ENCODE measurements at regions not wholly inside any gene's neighbourhood (a gene's known extent, or its start where the extent isn't known, plus 50 kb on each side); places are given as distances from the start of the nearest gene placed in this dataset.

DNA sequence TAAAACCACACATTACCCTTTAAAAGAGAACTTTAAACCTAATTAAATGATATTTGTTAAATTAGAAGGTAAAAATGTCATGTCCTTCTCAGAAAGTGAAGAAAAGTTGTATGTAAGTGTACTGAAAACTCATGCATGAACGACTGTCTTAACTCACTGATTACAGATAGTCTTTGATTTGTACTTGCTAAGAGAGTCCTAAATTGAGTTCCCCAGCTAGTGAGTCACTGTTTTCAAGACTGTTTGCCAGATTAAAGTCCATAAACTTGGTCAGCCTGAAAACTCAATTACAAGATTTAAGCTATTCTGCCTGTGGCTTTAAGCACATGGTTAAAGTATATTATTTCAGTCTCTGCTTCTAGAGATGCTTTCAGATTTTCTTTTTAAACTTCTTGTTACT lies 124.9 kb upstream of the ZCCHC13 start:
- intact Hi-C loops (cut with micrococcal nuclease), result no loop called here
- ChIA-PET POLR2A (no interaction called here), CTCF (no interaction called here), RAD21 (ENCODE audit: low non-redundant PET in 1 of 2, low total read pairs in 2 of 2, uncharacterized antibody in 2 of 2, unreplicated experiment in 2 of 2) (no interaction called here)
- Histone ChIP-seq H3K9ac (ENCODE audit: low read length) (no peak overlapping the region), H3K36me3 (ENCODE audit: control insufficient read depth in 1 of 2, insufficient read depth in 2 of 2, low read length in 2 of 2) (no peaks in the 10 kb centered on the region), H3K27ac (ENCODE audit: low read depth, low read length) (no peak overlapping the region), H3K79me2 (ENCODE audit: insufficient read depth, low read length) (no peaks in the 10 kb centered on the region), H3K4me2 (ENCODE audit: low read length) (no peak overlapping the region), H3K4me3 (replicated peaks in 1 of 2; ENCODE audit: low read depth in 1 of 2, low read length in 2 of 2) (no peak overlapping the region), H4K20me1 (ENCODE audit: insufficient read depth) (no peaks in the 10 kb centered on the region), H3K9me2 (ENCODE audit: insufficient read depth) (no peaks in the 10 kb centered on the region), H3K27me3 (ENCODE audit: insufficient read depth, low read length) (no peaks in the 10 kb centered on the region), H3K9me3 (ENCODE audit: control insufficient read depth in 1 of 2, insufficient read depth in 1 of 2, low read depth in 1 of 2, low read length in 2 of 2) (no peaks in the 10 kb centered on the region), H3K4me1 (ENCODE audit: control insufficient read depth in 1 of 2, insufficient read depth in 2 of 2, low read length in 2 of 2) (no peaks in the 10 kb centered on the region), H2AFZ (ENCODE audit: low read depth, low read length, poor library complexity, severe bottlenecking) (no peak overlapping the region)
- no peak for TF ChIP-seq ZFX (IDR thresholded peaks at IDR 0.05)
- no peak for DNase-seq (ENCODE audit: low read depth, low spot score)
- no peak for ATAC-seq
- BruUV-seq (replicated peaks), result no TSS peak

DNA sequence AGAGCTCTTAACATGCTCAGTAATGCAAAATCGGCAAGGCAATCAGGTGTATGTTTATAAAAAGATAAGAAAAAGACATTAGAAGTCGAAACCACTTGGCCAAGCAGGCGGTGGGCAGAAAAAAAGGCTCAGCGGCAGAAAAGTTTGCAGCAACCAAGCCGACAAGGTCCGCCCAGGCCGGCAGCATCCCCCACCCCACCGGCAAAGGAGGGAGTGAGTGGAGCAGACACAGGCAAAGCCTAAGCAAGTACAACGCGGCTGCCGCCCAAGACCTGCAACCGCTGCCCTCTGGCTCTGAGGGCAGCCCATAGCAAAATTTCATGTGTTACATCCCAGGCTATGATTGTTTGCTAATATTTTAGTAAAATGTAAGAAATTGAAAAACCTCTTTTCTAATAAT lies 125.4 kb upstream of the ZCCHC13 start:
- Histone ChIP-seq H2AFZ (ENCODE audit: low read depth, low read length, poor library complexity, severe bottlenecking) (no peak overlapping the region), H3K79me2 (ENCODE audit: insufficient read depth, low read length) (no peaks in the 10 kb centered on the region), H3K4me2 (ENCODE audit: low read length) (no peak overlapping the region), H3K27ac (ENCODE audit: low read depth, low read length) (no peak overlapping the region), H3K9me3 (ENCODE audit: control insufficient read depth in 1 of 2, insufficient read depth in 1 of 2, low read depth in 1 of 2, low read length in 2 of 2) (no peaks in the 10 kb centered on the region), H4K20me1 (ENCODE audit: insufficient read depth) (no peaks in the 10 kb centered on the region), H3K4me1 (ENCODE audit: control insufficient read depth in 1 of 2, insufficient read depth in 2 of 2, low read length in 2 of 2) (no peaks in the 10 kb centered on the region), H3K27me3 (ENCODE audit: insufficient read depth, low read length) (no peaks in the 10 kb centered on the region), H3K4me3 (replicated peaks in 1 of 2; ENCODE audit: low read depth in 1 of 2, low read length in 2 of 2) (no peak overlapping the region), H3K9me2 (ENCODE audit: insufficient read depth) (no peaks in the 10 kb centered on the region), H3K9ac (ENCODE audit: low read length) (no peak overlapping the region), H3K36me3 (ENCODE audit: control insufficient read depth in 1 of 2, insufficient read depth in 2 of 2, low read length in 2 of 2) (no peaks in the 10 kb centered on the region)
- TF ChIP-seq EGR1 (IDR thresholded peaks at IDR 0.05; ENCODE audit: low read depth) (no peak), TCF7L2 (IDR thresholded peaks at IDR 0.05; ENCODE audit: borderline replicate concordance, extremely low read depth, insufficient read depth, insufficient read length) (no peak), POLR2AphosphoS5 (IDR thresholded peaks at IDR 0.05; ENCODE audit: low read depth, low read length) (no peak), ZFX (IDR thresholded peaks at IDR 0.05) (no peak), FOSL1 (IDR thresholded peaks at IDR 0.05; ENCODE audit: low read depth) (no peak), SIN3A (IDR thresholded peaks at IDR 0.05; ENCODE audit: low read depth) (no peak), SP1 (IDR thresholded peaks at IDR 0.05; ENCODE audit: low read depth) (no peak), JUND (IDR thresholded peaks at IDR 0.05) (no peak)
- TF ChIP-seq, protein P1, sequence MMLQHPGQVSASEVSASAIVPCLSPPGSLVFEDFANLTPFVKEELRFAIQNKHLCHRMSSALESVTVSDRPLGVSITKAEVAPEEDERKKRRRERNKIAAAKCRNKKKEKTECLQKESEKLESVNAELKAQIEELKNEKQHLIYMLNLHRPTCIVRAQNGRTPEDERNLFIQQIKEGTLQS (IDR thresholded peaks at IDR 0.05), result no peak
- TF ChIP-seq, protein P2, sequence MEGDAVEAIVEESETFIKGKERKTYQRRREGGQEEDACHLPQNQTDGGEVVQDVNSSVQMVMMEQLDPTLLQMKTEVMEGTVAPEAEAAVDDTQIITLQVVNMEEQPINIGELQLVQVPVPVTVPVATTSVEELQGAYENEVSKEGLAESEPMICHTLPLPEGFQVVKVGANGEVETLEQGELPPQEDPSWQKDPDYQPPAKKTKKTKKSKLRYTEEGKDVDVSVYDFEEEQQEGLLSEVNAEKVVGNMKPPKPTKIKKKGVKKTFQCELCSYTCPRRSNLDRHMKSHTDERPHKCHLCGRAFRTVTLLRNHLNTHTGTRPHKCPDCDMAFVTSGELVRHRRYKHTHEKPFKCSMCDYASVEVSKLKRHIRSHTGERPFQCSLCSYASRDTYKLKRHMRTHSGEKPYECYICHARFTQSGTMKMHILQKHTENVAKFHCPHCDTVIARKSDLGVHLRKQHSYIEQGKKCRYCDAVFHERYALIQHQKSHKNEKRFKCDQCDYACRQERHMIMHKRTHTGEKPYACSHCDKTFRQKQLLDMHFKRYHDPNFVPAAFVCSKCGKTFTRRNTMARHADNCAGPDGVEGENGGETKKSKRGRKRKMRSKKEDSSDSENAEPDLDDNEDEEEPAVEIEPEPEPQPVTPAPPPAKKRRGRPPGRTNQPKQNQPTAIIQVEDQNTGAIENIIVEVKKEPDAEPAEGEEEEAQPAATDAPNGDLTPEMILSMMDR (IDR thresholded peaks at IDR 0.05 in 2 of 3, conservative IDR thresholded peaks at IDR 0.05 in 1 of 3; ENCODE audit: borderline replicate concordance in 1 of 3, insufficient read depth in 1 of 3, low read depth in 2 of 3, low read length in 2 of 3), result no peak
- TF ChIP-seq, protein P3, sequence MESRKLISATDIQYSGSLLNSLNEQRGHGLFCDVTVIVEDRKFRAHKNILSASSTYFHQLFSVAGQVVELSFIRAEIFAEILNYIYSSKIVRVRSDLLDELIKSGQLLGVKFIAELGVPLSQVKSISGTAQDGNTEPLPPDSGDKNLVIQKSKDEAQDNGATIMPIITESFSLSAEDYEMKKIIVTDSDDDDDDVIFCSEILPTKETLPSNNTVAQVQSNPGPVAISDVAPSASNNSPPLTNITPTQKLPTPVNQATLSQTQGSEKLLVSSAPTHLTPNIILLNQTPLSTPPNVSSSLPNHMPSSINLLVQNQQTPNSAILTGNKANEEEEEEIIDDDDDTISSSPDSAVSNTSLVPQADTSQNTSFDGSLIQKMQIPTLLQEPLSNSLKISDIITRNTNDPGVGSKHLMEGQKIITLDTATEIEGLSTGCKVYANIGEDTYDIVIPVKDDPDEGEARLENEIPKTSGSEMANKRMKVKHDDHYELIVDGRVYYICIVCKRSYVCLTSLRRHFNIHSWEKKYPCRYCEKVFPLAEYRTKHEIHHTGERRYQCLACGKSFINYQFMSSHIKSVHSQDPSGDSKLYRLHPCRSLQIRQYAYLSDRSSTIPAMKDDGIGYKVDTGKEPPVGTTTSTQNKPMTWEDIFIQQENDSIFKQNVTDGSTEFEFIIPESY (IDR thresholded peaks at IDR 0.05; ENCODE audit: extremely low read depth, insufficient replicate concordance, low read length), result no peak
- TF ChIP-seq, protein P4, sequence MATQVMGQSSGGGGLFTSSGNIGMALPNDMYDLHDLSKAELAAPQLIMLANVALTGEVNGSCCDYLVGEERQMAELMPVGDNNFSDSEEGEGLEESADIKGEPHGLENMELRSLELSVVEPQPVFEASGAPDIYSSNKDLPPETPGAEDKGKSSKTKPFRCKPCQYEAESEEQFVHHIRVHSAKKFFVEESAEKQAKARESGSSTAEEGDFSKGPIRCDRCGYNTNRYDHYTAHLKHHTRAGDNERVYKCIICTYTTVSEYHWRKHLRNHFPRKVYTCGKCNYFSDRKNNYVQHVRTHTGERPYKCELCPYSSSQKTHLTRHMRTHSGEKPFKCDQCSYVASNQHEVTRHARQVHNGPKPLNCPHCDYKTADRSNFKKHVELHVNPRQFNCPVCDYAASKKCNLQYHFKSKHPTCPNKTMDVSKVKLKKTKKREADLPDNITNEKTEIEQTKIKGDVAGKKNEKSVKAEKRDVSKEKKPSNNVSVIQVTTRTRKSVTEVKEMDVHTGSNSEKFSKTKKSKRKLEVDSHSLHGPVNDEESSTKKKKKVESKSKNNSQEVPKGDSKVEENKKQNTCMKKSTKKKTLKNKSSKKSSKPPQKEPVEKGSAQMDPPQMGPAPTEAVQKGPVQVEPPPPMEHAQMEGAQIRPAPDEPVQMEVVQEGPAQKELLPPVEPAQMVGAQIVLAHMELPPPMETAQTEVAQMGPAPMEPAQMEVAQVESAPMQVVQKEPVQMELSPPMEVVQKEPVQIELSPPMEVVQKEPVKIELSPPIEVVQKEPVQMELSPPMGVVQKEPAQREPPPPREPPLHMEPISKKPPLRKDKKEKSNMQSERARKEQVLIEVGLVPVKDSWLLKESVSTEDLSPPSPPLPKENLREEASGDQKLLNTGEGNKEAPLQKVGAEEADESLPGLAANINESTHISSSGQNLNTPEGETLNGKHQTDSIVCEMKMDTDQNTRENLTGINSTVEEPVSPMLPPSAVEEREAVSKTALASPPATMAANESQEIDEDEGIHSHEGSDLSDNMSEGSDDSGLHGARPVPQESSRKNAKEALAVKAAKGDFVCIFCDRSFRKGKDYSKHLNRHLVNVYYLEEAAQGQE (IDR thresholded peaks at IDR 0.05; ENCODE audit: low read depth), result no peak
- no peak for ATAC-seq
- CTCF ChIA-PET, result no interaction called here
- no TSS peak for BruUV-seq (replicated peaks)
- DNase-seq (ENCODE audit: low read depth, low spot score), result no peak
- POLR2A ChIA-PET, result no interaction called here
- intact Hi-C loops (cut with micrococcal nuclease), result no loop called here
- RAD21 ChIA-PET (ENCODE audit: low non-redundant PET in 1 of 2, low total read pairs in 2 of 2, uncharacterized antibody in 2 of 2, unreplicated experiment in 2 of 2), result no interaction called here
